GM18517 (cell line): ENCODE measurements at regions not wholly inside any gene's neighbourhood (a gene's known extent, or its start where the extent isn't known, plus 50 kb on each side); places are given as distances from the start of the nearest gene placed in this dataset.
"Not testable (repeated sequence)": the region's sequence is repeated elsewhere in the genome, so short reads cannot be mapped to it uniquely, and the experiment has no call there.

Experiments used
- ATAC-seq: cut with Tn5 transposase; IDR thresholded peaks from one replicate; pipeline ENCODE4 v1.9.1; 2021; ENCODE audit warnings: mild to moderate bottlenecking, moderate library complexity; ENCODE audit not compliant: unreplicated experiment

DNA sequence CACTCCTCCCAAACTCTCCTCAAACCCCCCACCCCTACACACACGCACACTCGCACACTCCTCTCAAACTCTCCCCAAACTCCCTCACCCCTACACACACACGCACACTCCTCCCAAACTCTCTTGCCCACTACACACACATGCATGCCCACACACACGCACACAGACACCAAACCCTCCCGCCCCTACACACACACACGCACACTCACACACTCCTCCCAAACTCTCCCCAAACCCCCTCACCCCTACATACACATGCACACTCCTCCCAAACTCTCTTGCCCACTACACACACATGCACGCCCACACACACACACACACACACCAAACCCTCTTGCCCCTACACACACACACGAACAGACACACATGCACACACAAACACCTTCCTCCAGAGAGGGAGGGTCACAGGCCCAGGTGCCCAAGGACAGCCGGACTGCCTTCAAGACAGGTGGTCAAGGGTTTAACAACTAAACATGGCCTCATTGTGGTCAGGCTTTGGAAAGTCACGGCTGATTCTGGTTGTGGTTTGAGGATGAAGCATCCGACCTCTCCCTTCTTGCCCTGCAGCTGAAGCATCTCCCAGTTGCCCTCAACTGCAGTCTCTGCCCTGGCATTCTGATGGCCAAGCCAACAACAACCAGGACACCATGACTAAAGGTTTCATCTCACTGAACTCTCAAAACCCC is 72.3 kb upstream of the SNTG2 start:
- ATAC-seq = no peak

DNA sequence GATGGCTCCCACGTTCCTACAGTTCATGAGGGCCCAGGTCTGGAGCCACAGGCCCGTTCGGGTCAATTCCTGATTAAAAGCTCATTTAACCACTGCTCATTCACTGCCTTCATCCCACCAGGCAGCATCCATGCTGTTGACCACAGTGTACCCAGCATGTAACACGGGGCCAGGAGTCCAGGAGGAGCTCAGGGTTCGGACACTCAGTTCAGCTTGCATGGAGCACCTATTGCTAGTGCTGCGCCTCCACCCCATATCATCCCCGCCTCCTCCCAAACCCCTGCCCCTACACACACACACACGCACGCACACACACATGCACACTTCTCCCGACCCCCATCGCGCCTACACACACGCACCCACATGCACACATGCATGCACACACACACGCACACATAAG is 72.9 kb upstream of the SNTG2 start:
- ATAC-seq = no peak

DNA sequence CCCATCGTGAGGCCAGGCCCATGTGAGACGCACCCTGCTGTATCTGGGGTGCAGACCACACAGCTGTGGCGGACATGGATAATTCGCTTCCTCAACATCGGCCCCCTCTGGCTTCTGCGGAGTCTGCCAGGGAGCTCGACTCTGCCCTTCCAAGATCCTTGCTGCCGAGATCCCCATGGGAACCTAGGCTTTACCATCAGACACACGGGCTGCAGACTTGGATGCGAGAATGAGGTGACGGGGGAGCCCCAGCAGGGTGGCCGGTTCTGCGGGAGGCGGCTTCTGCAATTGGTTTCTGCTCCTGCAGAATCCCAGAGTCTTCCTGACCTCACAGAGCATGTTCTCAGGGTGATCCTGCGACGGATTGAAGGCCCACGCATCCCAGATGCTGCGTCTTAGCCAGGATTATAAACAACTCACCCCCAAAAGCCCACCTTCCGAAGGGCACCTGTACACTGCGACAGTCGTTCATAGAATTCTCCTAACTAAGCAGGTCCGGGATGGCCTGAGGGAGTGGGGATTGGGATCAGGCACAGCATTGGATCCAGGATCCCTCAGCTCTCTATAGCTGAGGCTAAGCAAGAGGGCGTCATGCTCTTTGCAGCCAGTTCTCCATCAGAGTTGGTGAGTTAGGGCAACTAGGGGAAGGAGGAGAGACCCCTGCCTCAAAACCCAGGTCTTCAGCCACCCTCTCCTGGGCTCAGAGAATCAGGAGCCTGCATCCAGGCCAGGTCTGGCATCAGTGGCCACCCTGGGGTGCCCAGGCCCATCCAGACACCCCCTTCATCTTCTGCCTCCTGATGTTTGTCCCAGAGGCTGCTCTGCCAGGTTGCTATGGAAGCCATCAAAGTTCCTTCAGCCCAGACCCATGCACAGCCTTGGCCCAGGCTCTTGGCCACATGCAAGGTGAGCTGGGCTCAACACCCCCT is 74.7 kb upstream of the SNTG2 start:
- ATAC-seq = no peak

DNA sequence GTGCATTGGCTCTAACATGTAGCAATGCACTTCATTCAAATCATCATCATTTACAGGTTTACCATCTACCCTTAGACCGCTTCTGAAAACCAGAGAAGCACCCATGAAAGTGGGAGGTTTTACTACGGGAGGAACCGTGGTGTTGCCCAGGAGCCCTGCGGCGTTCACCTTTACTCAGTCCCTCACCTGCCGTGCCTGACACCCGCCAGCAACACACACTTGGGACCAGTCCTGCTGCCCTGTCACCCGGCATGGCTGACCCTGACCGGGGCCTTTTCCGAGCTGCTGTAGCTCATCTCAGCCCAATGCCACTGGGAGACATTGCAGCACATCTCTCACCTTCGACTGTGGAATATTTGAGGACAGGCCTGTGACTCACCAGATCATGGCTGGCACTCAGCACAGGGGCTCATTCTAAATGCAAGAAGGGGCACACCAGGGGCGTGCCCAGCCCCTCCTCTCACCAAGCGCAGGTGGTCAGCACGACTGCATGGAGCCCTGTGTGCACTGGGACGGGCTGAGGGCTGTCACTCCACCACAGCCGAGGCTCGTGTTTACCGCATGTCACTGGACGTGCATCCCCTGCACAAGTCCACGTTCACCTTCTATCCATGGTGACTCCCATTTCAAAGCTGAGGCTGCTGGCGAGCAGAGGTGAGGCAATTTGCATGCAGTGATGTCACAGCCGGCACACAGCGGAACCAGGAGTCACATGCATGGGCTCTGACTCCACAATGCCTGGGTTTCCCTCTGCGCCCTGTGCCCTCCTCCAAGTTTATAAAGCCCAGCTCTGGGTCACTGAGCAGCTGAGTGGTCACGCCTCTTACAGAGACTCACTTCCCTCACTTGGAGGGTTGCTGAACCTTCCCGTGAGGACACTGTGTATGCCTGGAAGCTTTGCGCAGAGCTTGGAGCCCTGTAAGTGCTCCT is 76.7 kb upstream of the SNTG2 start:
- no peak for ATAC-seq

DNA sequence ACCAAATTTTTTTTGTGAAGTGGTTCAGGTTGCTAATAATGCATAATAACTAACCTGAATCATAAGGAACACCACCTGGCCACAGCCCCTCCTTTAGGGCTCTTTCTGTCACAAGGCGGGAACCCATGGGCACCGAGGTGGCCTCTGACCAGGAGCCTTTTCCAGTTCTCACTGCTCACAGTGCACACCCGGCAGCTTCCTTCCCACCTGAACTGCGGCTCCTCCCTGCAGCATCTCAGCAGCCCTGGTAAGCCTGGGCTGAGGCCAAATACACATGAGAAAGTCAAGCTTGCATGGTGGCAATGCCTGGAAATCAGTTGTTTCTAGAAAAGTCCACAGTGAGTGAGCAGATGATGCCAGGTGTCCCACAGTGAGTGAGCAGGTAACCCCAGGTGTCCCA is 77.6 kb upstream of the SNTG2 start:
- no peak for ATAC-seq

DNA sequence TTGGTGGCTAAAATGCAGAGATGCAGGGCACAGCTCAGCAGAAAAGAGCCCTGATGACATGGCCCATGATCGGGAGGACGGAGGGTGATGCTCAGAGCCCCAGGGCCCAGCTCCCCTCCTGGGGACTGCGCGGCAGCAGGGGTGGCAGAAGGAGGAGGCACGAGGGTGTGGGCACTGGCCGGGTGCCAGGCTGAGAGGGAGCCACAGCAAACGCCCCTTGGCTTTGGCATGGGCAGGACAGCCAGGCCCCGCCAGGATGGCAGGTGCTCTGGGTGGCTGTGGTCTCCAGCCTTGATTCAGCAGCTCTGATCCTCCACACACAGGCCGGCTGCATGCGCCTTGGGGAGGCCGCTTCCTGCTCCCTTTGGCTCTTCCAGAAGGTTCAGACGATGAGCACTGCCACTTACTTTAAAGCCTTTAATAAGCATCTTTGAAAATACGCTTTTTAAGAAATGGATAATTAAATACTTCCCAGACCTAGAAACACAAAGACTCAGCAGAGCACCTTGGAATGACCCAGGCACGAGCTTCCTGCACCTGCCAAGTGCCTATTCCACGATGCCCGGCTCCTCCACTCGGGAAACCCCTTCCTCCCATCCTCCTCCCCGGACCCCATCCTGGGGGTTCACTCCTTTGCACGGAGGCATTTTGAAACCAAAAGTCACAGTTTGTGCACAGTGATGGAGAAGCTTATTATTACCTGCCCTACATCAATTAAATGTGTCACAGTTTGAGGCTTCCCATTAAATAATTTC is 78.5 kb upstream of the SNTG2 start:
- no peak for ATAC-seq

DNA sequence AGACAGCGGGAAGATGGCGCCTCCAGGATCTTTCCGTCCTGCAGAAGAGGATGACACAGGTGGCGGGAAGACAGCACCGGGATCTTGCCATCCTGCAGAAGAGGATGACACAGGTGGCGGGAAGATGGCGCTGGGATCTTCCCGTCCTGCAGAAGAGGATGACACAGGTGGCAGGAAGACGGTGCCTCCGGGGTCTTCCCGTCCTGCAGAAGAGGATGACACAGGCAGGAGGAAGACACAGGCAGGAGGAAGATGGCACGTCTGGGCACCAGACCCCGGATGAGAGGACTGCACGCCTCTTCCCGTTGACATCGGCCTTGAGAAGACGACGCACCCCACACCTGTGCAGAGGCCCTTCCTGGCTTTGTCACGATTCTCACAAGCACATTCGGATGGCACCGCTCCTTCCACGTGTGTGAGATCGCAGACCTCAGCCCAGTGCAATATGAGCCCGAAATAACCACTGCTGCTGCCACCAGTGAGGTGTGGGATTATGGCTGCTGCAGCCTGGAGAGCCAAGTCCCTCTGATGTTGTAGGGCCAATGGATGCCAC is 79.4 kb upstream of the SNTG2 start:
- no peak for ATAC-seq

DNA sequence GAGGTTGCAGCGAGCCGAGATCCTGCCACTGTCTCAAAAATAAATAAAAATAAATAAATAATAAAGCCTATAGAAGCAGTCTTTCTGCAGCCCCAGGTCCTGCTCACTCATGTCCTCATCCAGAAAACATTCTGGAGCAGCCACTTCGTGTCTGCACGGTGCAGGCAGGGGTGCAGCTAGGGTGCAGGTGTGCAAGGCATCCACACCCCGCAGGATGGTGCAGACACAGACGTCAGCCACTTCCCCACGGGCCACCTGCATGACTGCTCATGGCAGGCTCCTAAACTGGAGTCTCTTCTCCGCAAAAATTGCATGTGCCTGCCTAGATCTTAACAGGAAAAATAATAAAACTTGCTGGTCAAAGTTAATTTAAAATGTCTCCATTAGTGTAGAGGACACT is 80.2 kb upstream of the SNTG2 start:
- ATAC-seq = no peak

DNA sequence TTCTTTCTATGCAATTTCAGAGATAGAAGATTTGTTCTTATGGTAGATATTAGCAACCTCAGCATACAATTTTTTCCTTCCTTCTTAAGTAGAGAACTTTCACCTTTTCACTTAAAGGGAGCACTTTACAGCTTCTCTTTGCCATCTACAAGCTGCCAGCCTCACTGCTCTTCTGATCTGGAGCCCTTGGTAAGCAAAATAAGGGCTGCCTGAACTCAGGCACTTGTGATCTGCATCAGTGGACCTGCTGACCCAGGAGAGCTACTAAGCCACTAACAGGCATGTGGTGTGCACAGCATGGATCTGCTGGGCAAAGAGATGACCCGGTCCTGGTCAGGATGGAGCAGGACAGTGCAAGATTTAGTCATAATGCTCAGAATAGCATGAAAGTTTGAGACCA is 80.8 kb upstream of the SNTG2 start:
- no peak for ATAC-seq

DNA sequence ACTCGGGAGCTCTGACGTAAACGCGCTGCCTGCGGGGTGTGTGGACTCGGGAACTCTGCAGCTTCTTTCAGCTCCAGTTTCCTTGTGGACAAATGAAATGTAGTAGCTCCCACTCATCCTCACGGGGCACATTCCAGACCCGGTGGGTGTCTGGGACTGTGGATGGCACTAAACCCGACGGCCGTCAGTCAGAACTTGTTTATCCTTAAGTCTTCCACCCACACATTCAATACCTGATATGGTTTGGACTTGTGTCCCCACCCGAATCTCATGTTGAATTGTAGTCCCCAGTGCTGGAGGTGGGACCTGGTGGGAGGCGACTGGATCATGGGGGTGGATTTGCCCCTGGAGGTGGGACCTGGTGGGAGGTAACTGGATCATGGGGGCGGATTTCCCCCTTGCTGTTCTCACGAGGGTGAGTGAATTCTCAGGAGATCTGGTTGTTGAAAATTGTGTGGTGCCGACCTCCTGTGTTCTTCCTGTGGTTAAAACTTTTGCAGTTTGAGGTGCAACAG is 81.2 kb upstream of the SNTG2 start:
- ATAC-seq = no peak

DNA sequence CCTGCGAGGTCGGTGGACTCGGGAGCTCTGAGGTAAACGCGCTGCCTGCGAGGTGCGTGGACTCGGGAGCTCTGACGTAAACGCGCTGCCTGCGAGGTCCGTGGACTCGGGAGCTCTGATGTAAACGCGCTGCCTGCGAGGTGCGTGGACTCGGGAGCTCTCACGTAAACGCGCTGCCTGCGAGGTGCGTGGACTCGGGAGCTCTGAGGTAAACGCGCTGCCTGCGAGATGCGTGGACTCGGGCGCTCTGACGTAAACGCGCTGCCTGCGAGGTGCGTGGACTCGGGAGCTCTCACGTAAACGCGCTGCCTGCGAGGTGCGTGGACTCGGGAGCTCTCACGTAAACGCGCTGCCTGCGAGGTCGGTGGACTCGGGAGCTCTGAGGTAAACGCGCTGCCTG is 81.8 kb upstream of the SNTG2 start:
- ATAC-seq = not testable (repeated sequence)

DNA sequence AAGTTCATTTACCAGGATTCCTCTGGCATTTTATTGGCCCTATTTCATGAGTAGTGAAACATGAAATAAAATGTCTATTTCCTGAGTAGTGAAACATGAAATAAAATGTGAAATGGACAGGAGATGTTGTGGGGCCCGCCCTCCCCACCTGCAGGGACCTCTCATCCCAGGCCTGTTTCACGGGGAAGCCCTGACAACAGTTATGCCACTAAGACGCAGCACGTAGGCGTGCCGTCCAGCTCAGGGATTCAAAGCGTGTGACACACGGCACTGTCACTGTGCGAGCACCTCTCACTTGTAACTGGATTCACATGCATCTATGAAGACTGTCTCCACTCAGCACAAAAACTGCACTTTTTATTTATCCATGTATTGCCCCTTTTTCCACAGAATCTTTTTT is 83.4 kb upstream of the SNTG2 start:
- no peak for ATAC-seq

DNA sequence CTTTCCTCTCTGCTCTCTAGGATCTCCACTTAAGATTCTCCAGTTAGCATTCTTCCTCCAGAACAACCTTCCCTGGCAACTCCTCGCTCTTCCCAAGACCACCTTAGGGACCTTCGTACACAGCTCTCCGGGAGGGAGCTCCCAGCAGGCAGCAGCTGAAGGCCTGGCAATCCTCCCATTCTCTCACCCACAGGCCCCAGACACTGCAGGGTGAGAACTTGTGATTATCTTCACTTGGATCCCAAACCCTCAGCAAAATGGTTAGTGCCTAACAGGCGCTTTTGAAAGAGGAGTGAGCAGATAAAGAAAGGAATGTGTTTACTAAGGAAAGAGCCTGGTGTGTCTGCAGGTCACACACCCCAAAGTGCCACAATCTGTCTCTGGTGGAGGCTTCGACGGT is 83.8 kb upstream of the SNTG2 start:
- ATAC-seq = no peak

DNA sequence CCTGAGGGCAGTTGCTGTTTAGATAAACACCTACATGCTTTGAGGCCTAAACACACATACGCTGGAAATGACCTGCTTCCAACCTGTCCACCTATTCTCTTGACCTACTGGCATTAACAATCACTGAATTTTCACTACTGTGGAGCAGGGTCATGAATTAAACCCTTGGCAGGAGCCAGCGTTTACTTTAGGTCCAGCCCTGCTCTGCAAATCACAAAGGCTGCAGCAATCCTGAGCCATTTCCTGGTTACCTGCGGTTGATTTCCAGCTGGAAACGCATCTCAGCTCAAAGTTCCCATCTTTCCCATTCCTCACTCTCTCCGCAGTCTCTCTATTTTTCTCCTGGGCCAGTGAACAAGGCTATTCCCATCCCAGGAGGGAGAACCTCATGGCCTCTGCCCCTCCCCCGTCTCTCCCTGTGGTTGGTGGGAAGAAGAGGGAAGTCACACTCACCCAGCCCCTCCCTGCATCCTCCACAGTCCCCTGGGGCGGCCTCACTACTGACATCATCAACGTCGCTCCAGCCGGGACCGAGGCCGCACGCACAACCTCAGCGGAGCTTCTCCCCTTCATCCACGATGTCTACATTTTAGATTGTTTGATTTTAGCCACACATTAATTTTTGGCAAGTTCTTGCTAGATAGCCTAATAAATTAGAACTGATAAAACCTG is 84.5 kb upstream of the SNTG2 start:
- ATAC-seq = no peak

DNA sequence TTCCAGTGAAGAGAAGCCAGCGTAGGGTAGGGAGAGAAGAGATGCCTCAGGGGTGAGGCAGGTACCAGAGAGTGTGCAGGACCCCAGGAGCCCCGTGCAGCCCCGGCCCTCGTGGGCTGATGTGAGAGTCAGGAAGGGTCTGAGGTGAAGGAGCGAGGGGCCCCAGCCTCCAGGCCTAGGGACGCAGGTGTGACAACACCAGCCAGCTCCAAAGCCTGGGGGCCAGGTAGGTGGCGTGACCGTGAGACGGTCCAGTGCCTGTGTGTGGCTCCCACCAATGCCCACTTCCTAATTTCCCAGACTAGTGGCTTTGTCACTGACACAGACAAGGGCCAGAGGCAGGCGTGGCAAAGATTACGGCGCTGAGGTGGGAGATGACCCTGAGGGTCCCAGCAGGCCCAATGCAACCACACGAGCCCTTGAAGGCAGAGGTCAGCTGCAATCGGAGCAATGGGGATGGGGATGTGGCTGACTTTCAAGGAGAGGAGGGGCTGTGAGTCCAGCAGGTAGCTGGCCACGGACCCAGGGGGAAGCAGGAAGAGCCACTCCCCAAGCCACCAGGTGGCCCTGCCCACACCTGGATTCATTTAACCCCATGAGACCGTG is 86.0 kb upstream of the SNTG2 start:
- ATAC-seq = no peak

DNA sequence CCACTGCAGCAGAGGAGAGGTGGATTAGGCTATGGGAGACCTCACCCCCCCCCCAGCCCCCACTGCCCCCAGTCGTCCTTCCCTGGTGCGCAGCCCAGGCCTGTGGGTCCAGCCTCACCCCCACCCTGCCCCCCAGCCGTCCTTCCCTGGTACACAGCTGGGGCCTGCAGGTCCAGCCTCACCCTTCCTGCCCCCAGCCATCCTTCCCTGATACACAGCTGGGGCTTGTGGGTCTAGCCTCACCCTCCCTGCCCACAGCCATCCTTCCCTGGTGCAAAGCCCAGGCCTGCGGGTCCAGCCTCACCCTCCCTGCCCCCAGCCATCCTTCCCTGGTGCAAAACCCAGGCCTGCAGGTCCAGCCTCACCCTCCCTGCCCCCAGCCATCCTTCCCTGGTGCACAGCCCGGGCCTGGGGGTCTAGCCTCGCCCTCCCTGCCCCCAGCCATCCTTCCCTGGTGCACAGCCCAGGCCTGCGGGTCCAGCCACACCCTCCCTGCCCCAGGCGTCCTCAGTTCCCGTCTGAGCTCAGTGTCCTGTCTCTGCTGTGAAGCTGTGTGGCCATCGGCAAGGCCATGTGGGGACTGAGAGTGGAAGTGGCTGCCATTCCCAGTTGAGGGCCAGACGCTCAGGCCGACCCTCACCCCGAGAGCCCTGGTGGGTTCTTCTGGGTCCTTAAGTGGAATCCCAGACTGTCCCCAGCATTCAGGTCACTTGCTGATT is 86.8 kb upstream of the SNTG2 start:
- no peak for ATAC-seq

DNA sequence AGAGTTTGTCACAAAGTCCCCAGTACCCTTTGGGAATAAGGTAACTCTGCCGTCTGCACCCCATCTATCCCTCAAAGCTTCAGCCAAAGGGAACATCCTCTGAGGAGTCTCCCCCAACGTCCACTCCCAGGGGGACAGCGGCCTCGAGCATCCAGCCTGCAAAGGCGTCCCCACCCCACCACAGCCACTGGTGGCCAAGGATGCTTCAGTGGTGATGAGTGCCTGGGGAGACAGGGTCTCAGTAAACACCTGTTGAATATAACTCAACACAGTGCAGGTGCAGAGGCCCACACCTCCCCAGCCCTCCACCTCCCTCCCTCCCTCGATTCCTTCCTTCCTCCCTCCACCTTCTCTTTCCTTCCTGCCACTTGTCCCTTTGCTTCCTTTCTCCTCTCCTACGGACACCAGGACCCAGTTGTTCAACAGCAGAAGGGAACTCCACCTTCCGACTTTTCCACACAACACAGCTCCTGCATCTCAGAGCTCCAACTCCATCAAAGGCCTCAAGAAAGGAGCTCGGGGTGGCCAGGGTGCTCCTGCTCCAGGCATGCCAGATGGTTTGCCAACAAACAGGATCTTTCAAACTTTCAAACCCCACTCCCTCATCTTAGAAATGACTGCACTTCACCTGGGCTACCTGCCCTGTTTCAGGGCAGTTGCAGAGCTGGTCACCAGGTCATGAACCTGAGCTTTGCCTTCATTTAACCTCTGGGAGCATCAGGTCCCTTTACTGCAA is 87.8 kb upstream of the SNTG2 start:
- no peak for ATAC-seq

DNA sequence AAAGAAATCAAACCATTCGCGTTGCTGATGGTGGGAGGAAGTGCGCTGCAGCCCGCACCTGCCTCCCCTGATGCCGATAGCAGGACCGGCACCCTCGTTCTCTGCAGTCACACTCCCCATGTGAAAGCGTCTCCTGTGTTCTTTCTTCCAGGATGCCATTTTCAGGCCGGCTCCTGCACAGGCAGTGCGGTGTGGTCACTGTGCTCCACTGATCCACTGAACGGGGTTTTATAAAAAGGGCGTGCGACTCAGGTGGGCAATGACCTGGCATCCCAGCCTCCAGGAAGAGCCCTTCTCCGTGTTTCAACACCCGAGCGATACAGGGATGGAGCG is 88.3 kb upstream of the SNTG2 start:
- no peak for ATAC-seq
